GM12878 (cell line): ENCODE measurements at regions not wholly inside any gene's neighbourhood (a gene's known extent, or its start where the extent isn't known, plus 50 kb on each side); places are given as distances from the start of the nearest gene placed in this dataset.

ENCODE experiments used
- ATAC-seq: fragments of 200-7000 bp; cut with Tn5 transposase; 3 replicates; pipeline ENCODE4 v1.9.1; 2020; ENCODE audit warnings: mild to moderate bottlenecking, moderate library complexity
- BruUV-seq: library from RNA; stranded (reverse); fragments of 400-500 nt; replicated peaks from 2 replicates; lab custom pipeline; 2021; lab: Mats Ljungman, UMichigan
- CTCF ChIA-PET: fragments of 300-600 bp; sonication (Branson Sonifier 250); formaldehyde crosslinking; extraction: SDS; loops from one replicate; lab custom pipeline; 2021; ENCODE audit warnings: inconsistent platforms; lab: Yijun Ruan, JAX
- POLR2A ChIA-PET: fragments of 350-600 bp; formaldehyde crosslinking; extraction: SDS; loops from one replicate; lab custom pipeline; 2021; ENCODE audit warnings: inconsistent platforms; lab: Charles Lee
- RAD21 ChIA-PET: fragments of 300-600 bp; sonication (Branson Sonifier 250); formaldehyde crosslinking; loops from one replicate; lab custom pipeline; 2023; ENCODE audit warnings: antibody characterized with exemption; ENCODE audit not compliant: unreplicated experiment; lab: Charles Lee
- SMC1A ChIA-PET: fragments of 300-600 bp; sonication (Branson Sonifier 250); formaldehyde crosslinking; loops from one replicate; lab custom pipeline; 2023; ENCODE audit not compliant: unreplicated experiment, uncharacterized antibody; lab: Charles Lee
- DNase-seq: peaks from one replicate; pipeline ENCODE4 v3.0.0-alpha.2; 2011; ENCODE audit warnings: low read depth, low spot score
- FAIRE-seq: peaks from 3 replicates; lab custom pipeline; 2011; peaks lifted over from hg19 to GRCh38; lab: Jason Lieb, UNC
- H2AFZ ChIP-seq: 2 replicates; pipeline ENCODE4 v1.6.0; 2011; ENCODE audit warnings: low read depth, low read length, control low read depth; ENCODE audit not compliant: control insufficient read depth
- H3K27ac ChIP-seq: 2 replicates; pipeline ENCODE4 v1.5.1; 2011; ENCODE audit warnings: control low read depth; ENCODE audit not compliant: control insufficient read depth, insufficient read depth
- H3K27me3 ChIP-seq, 2 experiments: replicated peaks in 1 of 2; 2 replicates each; pipeline versions ENCODE4 v1.6.0 to v1.6.1; 2011; ENCODE audit warnings: low read length in 1 of 2; ENCODE audit not compliant: control insufficient read depth in 2 of 2, insufficient read depth in 2 of 2
- H3K36me3 ChIP-seq, 2 experiments: 2 replicates each; pipeline ENCODE4 v1.5.1; 2011; ENCODE audit warnings: low read length in 1 of 2; ENCODE audit not compliant: control insufficient read depth in 2 of 2, insufficient read depth in 2 of 2
- H3K4me1 ChIP-seq: 2 replicates; pipeline ENCODE4 v1.6.1; 2011; ENCODE audit warnings: mild to moderate bottlenecking, low read length, moderate library complexity, mixed read lengths; ENCODE audit not compliant: control insufficient read depth, insufficient read depth
- H3K4me2 ChIP-seq: 2 replicates; pipeline ENCODE4 v1.6.0; 2011; ENCODE audit warnings: control low read depth; ENCODE audit not compliant: control insufficient read depth, insufficient read depth
- H3K4me3 ChIP-seq: fragments of 200-600 bp; sonication (generic); 2 replicates; pipeline ENCODE4 v1.5.1; 2016
- H3K79me2 ChIP-seq: 2 replicates; pipeline ENCODE4 v1.6.0; 2011; ENCODE audit warnings: low read length; ENCODE audit not compliant: control insufficient read depth, insufficient read depth
- H3K9ac ChIP-seq: 2 replicates; pipeline ENCODE4 v1.8.0; 2011; ENCODE audit warnings: low read length, control low read depth, mixed read lengths; ENCODE audit not compliant: control insufficient read depth, insufficient read depth
- H3K9me3 ChIP-seq: replicated peaks from 3 replicates; pipeline ENCODE4 v1.5.1; 2011; ENCODE audit warnings: mild to moderate bottlenecking, low read length; ENCODE audit not compliant: control insufficient read depth, insufficient read depth
- H4K20me1 ChIP-seq: 2 replicates; pipeline ENCODE4 v1.6.0; 2011; ENCODE audit not compliant: control insufficient read depth, insufficient read depth
- CREM ChIP-seq: IDR thresholded peaks from 2 replicates; pipeline ENCODE4 v1.6.1; 2014; ENCODE audit warnings: antibody characterized with exemption, low read depth
- ETV6 ChIP-seq, 2 experiments: fragments of 450-650 bp in 1 of 2; IDR thresholded peaks in 1 of 2; conservative IDR thresholded peaks in 1 of 2; 2 replicates each; pipeline ENCODE4 v1.6.1; 2014; ENCODE audit warnings: antibody characterized with exemption in 1 of 2, borderline replicate concordance in 1 of 2, low read depth in 1 of 2, mild to moderate bottlenecking in 1 of 2, moderate library complexity in 1 of 2
- IRF5 ChIP-seq: fragments of 450-650 bp; IDR thresholded peaks from 2 replicates; pipeline ENCODE4 v1.6.1; 2017; ENCODE audit warnings: borderline replicate concordance
- MEF2A ChIP-seq: IDR thresholded peaks from 2 replicates; pipeline ENCODE4 v1.6.1; 2011; ENCODE audit warnings: low read depth, mild to moderate bottlenecking, low read length, moderate library complexity; ENCODE audit not compliant: insufficient read depth
- MYB ChIP-seq: fragments of 150-350 bp; IDR thresholded peaks from 2 replicates; pipeline ENCODE4 v1.6.1; 2014; ENCODE audit warnings: mild to moderate bottlenecking, low read depth, low read length, borderline replicate concordance
- NBN ChIP-seq: fragments of 450-650 bp; IDR thresholded peaks from 2 replicates; pipeline ENCODE4 v1.6.1; 2016
- NKRF ChIP-seq: fragments of 450-650 bp; conservative IDR thresholded peaks from 2 replicates; pipeline ENCODE4 v1.6.1; 2017; ENCODE audit warnings: mild to moderate bottlenecking, moderate library complexity
- TCF12 ChIP-seq: IDR thresholded peaks from 2 replicates; pipeline ENCODE4 v1.6.1; 2011; ENCODE audit warnings: low read depth, mild to moderate bottlenecking, low read length
- WGBS: methylation state at CpG from one replicate; pipeline ENCODE4 v1.1.6; 2016; ENCODE audit warnings: low lambda C conversion rate; ENCODE audit not compliant: insufficient replicate concordance, insufficient coverage; ENCODE audit errors: missing lambda C conversion rate; 5-methylcytosine and 5-hydroxymethylcytosine counted together
- in situ Hi-C: fragments of 300-500 bp; cut with MboI; formaldehyde crosslinking; loops from 9 replicates; pipeline ENCODE4 v1.14.3; 2018; ENCODE audit warnings: mixed read lengths
- intact Hi-C: fragments of 100-400 bp; cut with micrococcal nuclease; formaldehyde crosslinking; loops from one replicate; pipeline ENCODE4 v1.14.2; 2022; ENCODE audit not compliant: unreplicated experiment

GRCh38 chr6:5843078-5843477 lies 163.6 kb downstream of the NRN1 start:
- in situ Hi-C loops (no loop called here), intact Hi-C loops (no loop called here)
- no peak for FAIRE-seq
- H3K36me3 ChIP-seq: no peaks in the 10 kb centered on the region
- peaks cover 7% of the 10 kb centered on the region; the same call in 1 of the 2 replicates for H3K4me1 ChIP-seq
- H3K4me2 ChIP-seq: no peak overlapping the region
- H3K79me2 ChIP-seq: no peaks in the 10 kb centered on the region
- no peak for DNase-seq
- WGBS: 59% methylated on average over 5 of the region's 5 CpGs
- no peaks in the 10 kb centered on the region; a peak in 1 of 4 replicates for H3K27me3 ChIP-seq
- POLR2A ChIA-PET: no interaction called here
- CTCF ChIA-PET: no interaction called here
- no peak overlapping the region for H2AFZ ChIP-seq
- RAD21 ChIA-PET: no interaction called here
- no peaks in the 10 kb centered on the region for H4K20me1 ChIP-seq
- BruUV-seq: no TSS peak
- TF ChIP-seq MEF2A (no peak), TCF12 (no peak), MYB (no peak), CREM (no peak), ETV6 (conservative IDR thresholded peaks at IDR 0.05 in 1 of 2, IDR thresholded peaks at IDR 0.05 in 1 of 2; ENCODE audit: borderline replicate concordance in 1 of 2, low read depth in 1 of 2) (no peak), NKRF (no peak), IRF5 (no peak), NBN (no peak)
- no peak overlapping the region for H3K27ac ChIP-seq
- H3K9ac ChIP-seq: no peak overlapping the region
- no peaks in the 10 kb centered on the region for H3K9me3 ChIP-seq
- ATAC-seq: no peak
- SMC1A ChIA-PET: no interaction called here
- H3K4me3 ChIP-seq: no peak overlapping the region
